HG03039 (cell line): ENCODE measurements at regions not wholly inside any gene's neighbourhood (a gene's known extent, or its start where the extent isn't known, plus 50 kb on each side); places are given as distances from the start of the nearest gene placed in this dataset.
"Not testable (repeated sequence)": the region's sequence is repeated elsewhere in the genome, so short reads cannot be mapped to it uniquely, and the experiment has no call there.

Experiments used
- ATAC-seq: cut with Tn5 transposase; IDR thresholded peaks from one replicate; pipeline ENCODE4 v1.9.1; 2021; ENCODE audit warnings: mild to moderate bottlenecking, moderate library complexity; ENCODE audit not compliant: unreplicated experiment

DNA sequence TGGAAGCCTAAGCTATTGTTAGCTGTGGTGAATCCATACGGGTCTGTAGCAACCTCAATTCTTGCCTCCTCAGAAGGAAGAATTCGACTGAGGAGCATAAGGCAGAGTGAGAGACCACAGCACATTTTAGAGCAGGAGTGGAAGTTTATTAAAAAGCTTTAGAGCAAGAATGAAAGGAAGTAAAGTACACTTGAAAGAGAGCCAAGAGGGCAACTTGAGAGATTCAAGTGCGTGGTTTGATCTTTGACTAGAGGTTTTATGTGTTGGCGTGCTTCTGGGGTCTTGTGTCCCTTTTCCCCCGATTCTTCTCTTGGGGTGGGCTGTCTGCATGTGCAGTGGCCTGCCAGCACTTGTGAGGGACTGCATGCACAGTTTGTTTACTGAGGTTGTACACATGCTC lies 880.6 kb upstream of the INTU start:
- ATAC-seq = no peak

DNA sequence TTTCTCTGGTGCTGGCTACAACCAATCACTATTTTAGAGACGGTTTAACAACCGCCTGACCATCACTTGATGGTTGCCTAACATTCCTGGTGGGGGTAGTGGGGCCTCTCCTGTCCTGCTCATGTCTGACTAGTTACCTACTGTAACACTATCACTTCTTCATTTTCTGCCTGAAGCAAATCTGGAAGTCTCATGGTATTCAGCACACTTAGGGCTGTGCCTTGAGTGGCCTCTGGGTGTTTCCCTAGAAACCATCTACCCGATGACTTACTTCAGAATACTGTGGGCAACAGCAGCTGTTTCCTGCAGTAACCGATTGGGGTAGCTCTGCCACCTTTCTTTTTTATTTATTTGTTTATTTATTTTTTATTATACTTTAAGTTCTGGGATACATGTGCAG lies 880.1 kb upstream of the INTU start:
- no peak for ATAC-seq

DNA sequence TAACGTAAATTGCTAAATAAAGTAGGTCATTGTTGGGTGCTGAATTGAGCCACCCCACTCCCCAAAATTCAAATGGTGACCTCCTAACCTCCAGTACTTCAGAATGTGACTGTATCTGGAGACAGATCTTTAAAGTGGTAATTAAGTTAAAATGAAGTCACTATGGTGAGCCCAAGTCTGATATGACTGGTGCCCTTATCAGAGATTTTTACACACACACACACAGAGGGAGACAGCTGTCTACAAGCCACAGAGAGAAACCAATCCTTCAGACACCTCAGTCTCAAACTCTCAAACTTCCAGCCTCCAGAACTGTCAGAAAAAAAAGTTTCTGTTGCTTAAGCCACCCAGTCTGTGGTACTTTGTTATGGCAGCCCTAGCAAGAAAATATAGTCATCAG lies 879.2 kb upstream of the INTU start:
- ATAC-seq = no peak

DNA sequence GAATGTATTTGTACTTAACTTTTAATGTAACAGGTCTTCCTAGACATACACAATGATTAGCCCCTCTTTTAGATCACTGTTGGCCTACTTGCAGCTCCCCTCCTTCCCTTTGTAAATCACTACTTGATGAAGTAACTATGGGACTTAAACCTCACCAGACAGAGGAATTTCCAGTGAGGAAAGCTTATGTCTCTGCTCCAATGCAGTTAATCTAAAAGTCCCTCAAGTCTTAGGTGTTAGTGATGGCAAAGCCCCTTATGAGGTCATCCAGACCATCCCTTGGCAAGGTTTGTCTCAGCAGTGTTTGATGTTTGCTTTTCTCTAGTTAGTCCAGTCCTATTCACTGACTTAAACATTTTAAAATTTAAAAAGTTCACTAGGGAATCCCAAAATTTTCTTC lies 877.3 kb upstream of the INTU start:
- no peak for ATAC-seq

DNA sequence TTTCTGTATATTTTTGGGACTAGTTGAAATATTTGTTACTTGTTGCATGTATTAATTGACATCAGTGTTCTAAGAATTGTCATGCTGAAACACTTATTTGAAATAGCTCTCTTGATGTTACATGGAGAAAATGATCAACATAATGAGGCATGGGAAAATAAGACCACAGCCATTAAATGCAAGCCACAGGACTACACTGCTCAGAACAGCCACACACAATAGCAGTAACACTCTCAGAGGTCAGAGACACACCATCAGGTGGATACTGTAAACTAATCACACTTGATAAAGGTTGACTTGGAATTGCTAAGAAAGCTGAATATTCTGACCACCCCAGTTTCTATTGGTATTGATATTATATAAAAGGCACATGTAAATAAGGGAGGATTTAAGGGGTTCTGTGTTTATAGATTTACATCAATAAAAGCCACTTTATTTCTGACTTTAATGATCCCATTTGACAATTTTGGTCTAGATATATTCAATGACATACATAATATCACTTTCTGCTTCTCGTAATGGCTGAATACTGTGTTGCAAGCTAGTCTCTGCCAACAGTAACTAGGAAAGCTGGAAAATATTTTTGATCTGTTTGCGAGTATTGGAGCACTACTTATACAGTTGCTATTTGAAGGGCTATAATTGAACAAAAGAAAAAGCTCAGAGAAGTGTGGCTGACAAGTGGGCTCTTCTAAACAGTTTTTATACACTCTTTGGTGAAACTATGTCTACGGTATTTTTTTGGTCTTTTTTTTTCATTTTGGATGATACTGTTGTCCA lies 876.5 kb upstream of the INTU start:
- no peak for ATAC-seq

DNA sequence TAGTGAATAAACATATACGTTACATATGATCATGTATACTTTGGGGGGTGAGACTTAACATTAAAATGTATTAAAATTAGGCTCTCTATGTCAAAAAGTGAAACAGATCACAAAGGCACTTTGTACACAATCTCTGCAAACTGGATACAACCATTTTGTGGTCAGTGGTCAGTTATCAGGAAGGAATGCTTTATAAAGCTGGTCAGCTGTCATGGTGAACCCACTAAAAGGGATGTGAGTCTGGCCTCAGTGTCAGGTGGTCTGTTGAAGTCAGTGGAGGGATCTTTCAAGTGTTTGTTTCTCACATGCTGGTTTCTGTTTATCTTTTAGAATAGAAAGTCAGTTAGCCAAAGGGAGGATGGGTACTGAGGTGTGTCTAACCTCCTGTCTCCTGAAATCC lies 875.5 kb upstream of the INTU start:
- no peak for ATAC-seq

DNA sequence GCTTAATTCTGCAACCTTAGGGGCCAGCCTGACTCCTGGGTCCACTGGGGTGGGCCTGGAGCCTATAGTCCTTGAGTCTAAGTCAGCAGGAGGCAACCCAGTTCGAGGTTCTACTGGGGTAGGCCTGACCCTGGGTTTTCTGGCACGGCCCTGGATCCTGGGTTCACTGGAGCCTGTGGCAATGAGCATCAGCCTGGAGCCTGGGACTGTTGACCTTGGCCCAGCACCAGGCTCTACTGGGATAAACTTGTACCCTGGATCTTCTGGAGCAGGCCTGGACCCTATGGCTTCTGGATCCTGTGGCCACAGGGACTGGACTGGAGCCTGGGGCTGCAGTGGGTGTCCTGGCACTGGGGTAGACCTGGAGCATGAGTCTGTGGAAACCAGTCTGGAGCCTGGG lies 874.3 kb upstream of the INTU start:
- ATAC-seq = no peak

DNA sequence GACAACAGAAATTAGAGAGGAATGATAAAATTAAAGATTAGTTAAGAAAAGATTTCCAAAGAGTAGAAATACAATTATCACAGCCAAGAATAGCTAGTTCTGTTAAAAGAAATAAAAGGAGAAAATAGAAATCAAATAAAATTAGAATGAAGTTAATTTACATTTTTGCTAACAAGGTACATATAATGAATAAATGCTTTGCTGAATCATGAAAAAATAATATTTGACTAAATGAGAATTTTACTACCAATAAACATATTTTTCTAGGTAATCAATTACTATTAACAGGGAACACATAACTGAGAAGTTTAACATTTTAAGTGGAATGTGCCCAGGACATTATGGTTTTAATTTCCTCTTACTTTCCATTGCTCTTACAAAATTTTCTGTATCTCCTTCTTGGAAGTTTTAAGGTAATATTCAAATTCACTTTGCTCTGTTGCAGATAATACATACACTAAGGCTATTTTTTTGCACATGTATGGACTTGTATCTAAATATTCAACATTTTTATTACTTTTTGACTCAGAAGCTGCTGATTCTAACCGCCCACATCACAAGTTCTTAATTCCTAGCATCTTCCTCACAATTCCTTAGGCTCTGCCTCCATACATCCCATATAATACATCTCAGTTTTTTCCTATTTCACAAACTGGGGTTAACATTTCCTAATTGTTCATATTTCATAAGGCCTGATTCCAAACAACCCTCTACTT lies 870.7 kb upstream of the INTU start:
- ATAC-seq = no peak

DNA sequence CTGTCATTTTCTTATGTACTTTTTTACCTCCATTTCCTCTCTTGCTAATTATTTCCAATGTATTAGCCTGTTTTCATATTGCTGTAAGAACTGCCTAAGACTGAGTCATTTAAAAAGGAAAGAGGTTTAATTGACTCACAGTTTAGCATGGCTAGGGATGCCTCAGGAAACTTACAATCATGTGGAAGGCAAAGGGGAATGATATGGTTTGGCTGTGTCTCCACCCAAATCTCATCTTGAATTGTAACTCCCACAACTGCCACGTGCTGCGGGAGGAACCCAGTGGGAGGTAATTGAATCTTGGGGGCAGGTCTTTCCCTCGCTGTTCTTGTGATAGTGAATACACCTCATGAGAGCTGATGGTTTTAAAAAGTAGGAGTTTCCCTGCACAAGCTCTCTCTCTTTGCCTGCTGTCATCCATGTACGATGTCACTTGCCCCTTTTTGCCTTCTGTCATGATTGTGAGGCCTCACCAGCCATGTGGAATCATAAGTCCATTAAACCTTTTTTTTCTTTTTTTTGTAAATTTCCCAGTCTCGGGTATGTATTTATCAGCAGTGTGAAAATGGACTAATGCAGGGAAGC lies 870.0 kb upstream of the INTU start:
- ATAC-seq = no peak

DNA sequence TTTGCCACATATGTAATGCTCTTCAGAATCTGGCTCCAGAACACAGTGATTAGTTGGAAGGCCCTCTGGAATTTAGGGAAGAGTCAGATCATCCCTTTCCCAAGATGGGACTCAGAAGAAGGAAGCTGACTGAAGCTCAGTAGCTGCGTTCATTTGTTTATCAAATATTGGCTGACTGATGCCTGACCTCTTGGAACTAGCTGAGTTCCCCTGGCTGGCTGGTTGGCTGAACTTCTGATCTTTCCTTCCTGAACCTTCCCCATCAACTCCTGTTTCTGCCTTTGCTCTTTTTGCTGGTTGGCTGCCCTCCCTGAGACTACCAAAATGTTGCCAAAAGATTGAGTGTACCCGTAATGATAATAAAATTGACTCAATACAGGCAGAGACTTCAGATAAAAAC lies 866.5 kb upstream of the INTU start:
- no peak for ATAC-seq

DNA sequence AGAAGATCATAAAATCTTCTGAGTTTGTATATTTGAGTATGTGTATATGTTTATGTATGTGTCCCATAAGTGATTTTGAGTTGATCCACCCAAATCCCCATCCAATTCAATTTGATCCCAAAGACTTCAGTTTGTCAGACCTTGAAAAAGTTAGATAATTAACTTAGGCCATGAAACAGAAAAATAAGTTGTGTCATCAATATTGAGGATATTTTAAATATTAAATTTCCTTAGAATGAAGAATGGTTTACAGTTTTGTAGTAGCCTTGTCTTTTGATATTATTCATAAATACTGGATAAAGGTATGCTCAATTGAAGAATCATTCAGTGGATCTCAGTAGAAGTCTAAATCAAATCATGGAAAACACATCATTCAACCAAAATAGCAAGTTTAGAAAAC lies 864.4 kb upstream of the INTU start:
- ATAC-seq = no peak

DNA sequence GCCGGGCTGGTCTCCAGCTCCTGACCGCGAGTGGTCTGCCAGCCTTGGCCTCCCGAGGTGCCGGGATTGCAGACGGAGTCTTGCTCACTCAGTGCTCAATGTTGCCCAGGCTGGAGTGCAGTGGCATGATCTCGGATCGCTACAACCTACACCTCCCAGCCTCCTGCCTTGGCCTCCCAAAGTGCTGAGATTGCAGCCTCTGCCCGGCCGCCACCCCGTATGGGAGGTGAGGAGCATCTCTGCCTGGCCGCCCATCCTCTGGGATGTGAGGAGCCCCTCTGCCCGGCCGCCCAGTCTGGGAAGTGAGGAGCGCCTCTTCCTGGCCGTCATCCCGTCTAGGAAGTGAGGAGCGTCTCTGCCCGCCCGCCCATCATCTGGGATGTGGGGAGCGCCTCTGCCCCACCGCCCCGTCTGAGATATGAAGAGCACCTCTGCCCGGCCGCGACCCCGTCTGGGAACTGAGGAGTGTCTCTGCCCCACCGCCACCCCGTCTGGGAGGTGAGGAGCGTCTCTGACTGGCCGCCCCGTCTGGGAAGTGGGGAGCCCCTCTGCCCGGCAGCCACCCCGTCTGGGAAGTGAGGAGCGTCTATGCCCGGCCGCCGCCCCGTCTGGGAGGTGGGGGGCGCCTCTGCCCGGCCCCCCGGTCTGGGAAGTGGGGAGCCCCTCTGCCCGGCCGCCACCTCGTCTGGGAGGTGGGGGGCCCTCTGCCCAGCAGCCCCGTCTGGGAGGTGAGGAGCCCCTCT lies 861.8 kb upstream of the INTU start:
- not testable (repeated sequence) for ATAC-seq

DNA sequence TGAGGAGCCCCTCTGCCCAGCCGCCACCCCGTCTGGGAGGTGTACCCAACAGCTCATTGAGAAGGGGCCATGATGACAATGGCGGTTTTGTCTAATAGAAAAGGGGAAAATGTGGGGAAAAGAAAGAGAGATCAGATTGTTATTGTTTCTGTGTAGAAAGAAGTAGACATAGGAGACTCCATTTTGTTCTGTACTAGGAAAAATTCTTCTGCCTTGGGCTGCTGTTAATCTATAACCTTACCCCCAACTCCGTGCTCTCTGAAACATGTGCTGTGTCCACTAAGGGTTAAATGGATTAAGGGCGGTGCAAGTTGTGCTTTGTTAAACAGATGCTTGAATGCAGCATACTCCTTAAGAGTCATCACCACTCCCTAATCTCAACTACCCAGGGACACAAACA lies 861.1 kb upstream of the INTU start:
- ATAC-seq = not testable (repeated sequence)

DNA sequence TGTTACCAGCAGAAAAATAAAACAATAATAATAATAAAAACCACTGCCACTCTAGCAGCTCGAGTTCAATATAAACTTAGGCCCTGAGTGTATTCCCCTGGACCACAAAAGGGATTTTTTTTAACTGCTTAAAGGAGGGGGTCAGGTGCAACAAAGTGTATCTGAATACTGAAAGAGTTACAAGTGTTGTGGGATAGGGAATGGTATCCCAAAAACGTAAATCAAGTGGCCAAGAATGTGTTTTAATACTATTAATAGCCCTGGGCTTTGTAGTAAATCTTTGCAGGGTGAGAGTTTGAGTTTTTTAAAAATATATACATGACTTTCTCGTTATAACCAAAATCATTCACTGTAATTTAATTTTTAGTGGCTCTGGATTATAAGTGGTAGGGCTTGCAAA lies 860.1 kb upstream of the INTU start:
- no peak for ATAC-seq

DNA sequence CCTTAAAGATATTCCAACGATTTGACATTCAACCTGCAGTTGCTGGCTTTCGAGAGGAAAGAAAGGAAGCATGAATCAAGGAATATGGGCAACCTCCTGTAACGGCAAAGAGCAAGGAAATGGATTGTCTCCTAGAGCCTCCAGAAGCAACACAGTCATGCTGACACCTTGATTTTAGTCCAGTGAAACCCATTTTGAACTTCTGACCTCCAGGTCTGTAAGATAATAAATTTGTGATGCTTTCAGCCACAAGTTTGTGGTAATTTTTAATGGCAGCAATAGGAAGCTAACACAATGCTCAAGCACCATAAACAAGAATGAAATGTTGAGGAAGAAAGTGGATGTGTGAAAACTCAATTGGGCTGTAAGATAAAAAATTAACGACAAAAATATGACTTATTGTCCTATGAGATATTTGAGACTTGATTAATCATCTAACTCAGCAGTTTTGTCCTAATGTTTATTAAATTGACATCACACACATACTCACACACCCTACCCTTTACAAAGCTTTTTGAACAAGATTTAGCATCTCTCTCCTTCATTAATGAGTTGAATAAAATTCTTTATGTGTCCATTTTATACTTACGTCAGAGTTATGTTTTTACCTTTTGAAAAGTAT lies 857.2 kb upstream of the INTU start:
- no peak for ATAC-seq

DNA sequence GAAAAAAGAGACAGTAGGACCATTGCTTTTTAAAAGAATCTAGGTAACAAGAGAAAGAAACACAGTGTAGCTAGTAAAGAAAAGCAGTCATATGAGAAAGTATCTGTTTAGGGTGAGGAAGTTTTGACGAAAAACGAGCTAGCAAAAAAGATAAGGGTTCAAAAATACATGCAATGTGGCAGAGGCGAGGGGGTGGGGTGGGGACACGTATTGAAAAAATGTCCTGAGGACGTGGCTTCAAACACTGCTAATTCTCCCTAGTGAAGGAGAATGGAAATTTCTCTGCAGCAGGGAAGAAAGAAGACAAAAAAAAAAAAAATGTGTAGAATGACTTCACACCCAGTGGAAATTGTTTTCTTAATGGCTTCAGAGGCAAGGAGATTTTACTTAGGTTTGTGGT lies 856.4 kb upstream of the INTU start:
- no peak for ATAC-seq

DNA sequence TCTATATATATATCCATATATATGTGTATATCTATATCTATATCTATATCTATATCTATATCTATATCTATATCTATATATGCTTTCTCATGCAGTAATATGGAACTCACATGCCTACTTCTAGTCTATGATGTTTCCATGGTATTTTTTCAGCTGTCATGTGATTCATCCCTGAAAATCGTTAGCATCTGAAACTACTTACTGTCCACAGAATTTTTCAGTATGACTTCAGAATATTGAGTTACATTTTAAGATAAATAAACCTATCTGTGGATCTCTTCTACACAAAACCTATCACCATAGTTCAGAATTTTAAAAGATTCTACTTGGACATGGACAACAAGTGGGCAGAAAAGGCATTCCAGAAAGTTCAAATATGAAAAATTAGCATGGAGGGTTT lies 855.1 kb upstream of the INTU start:
- ATAC-seq = no peak

DNA sequence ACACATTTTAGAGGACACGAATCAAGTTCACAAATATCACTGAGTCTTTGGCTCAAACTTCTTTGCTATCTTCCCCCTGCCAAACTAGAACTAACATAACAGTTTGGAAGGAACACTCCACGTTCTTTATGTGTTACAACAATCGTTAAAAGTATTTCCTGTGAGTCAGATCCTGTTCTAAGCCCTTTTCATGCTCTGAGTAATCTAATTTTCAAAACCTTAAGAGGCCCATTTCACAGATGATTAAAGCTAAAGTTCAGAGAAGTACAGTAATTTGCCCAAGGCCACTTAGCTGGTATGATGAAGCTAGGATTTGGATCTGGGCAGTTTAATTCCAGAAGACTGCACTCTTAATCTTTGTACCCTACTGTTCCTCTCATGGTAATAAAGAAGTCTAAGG lies 854.4 kb upstream of the INTU start:
- ATAC-seq = no peak

DNA sequence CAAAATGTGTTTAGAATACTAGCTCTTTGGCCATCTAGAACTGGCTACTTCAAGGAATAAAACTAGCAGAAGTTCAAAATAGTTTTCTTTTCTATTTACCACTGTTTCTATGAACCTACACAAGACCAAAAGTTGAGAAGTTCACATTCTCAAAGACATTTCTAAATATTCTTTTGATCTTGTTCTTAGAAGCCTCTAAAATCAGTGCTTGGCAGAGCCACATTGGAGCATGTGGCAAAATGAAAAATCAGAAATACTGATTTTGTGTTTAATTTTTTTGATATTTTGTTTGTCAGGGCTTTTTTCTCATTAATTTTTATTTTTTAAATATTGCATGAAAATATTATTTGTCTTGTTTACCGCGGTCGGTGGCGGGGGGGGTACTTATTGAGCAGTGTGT lies 853.8 kb upstream of the INTU start:
- ATAC-seq = no peak

DNA sequence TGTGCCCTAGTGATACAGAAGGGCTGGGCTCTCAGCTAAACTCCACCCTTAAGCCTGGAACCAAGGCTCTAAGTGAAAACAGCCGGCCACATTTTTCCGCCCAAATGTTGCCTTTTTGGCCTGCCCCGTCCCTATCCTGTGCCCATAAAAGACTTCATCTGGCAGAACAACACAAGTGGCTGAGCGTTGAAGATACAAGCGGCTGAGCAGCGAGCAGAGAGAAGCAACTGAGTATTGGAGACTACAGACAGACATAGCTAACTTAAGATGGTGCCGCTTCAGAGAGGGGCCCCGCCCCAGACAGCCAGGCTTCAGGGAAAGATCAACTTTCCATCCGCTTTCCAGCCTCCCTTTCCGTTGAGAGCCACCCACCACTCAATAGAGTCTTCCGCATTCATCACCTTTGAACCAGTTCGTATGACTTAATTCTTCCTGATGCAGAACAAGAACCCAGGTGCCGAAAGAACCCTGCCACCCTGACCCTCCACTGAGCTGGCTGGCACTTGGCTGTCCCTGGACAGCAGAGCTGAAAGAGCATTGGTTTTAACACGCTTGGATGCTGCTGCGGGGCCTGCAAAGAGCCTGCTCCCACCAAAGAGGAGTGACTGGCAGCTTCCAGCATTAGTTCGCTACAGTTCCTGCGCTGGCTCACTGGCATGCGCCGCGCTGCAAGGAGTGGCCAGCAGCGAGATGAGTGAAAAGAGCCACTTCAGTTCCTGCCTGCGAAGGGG lies 853.2 kb upstream of the INTU start:
- ATAC-seq = no peak

DNA sequence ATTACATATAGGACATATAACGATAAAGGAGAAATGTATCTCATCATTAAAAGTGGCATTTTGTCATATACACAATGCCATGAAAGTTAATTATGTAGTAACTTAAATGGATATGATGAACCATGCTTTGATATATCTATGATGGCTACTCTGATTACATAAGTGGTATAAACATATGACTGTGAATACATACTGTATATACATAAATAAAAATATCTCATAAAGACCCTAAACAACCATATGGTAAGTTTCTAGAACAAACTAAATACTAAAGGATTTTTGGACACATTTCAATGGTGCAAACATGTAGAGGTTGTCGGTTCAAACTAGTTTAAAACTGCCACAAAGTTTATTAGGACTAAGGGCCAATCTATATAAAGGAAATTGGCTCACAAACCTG lies 849.6 kb upstream of the INTU start:
- ATAC-seq = no peak
